HCT116 (cell line): ENCODE measurements at regions not wholly inside any gene's neighbourhood (a gene's known extent, or its start where the extent isn't known, plus 50 kb on each side); places are given as distances from the start of the nearest gene placed in this dataset.

Experiments used
- ATAC-seq: fragments of 200-7000 bp; cut with Tn5 transposase; 2 replicates; pipeline ENCODE4 v1.9.1; 2020; ENCODE audit warnings: mild to moderate bottlenecking, moderate library complexity
- BruUV-seq: library from RNA; stranded (reverse); fragments of 400-500 nt; replicated peaks from 2 replicates; lab custom pipeline; 2021; lab: Mats Ljungman, UMichigan
- CTCF ChIA-PET: fragments of 300-600 bp; sonication (Branson Sonifier 250); formaldehyde crosslinking; loops from one replicate; lab custom pipeline; 2021; ENCODE audit warnings: antibody characterized with exemption; lab: Charles Lee
- POLR2A ChIA-PET: fragments of 300-600, 350-600 bp; sonication (Branson Sonifier 250); formaldehyde crosslinking; loops from one replicate; lab custom pipeline; 2021; ENCODE audit warnings: antibody characterized with exemption; lab: Charles Lee
- RAD21 ChIA-PET, 2 experiments: fragments of 300-600 bp; sonication (Branson Sonifier 250); formaldehyde crosslinking; loops; one replicate each; lab custom pipeline; 2023; ENCODE audit warnings: low total read pairs in 2 of 2; ENCODE audit not compliant: uncharacterized antibody in 2 of 2, unreplicated experiment in 2 of 2, low non-redundant PET in 1 of 2; lab: Charles Lee
- DNase-seq: peaks from one replicate; pipeline ENCODE4 v3.0.0-alpha.2; 2010; ENCODE audit warnings: low read depth, low spot score
- H2AFZ ChIP-seq: fragments of 200-600 bp; shearing (Covaris generic), sonication (generic); 2 replicates; pipeline ENCODE4 v1.6.1; 2017; ENCODE audit warnings: low read depth, mixed run types, mixed read lengths, antibody characterized with exemption, low read length; ENCODE audit not compliant: poor library complexity, severe bottlenecking
- H3K27ac ChIP-seq: 2 replicates; pipeline ENCODE4 v1.5.1; 2012; ENCODE audit warnings: low read depth, low read length
- H3K27me3 ChIP-seq: fragments of 200-600 bp; sonication (generic); 2 replicates; pipeline ENCODE4 v1.6.1; 2016; ENCODE audit warnings: mixed run types, low read length, mixed read lengths; ENCODE audit not compliant: insufficient read depth
- H3K36me3 ChIP-seq, 2 experiments: fragments of 200-500 bp in 1 of 2; fragments of 200-600 bp in 1 of 2; sonication (Bioruptor generic) in 1 of 2; sonication (generic) in 1 of 2; 2 replicates each; pipeline versions ENCODE4 v1.5.1 to v1.6.1; 2014 to 2016; ENCODE audit warnings: low read length in 2 of 2, inconsistent platforms in 1 of 2, mixed read lengths in 1 of 2, mixed run types in 1 of 2; ENCODE audit not compliant: insufficient read depth in 2 of 2, control insufficient read depth in 1 of 2
- H3K4me1 ChIP-seq, 2 experiments: fragments of 200-600 bp in 1 of 2; sonication (generic) in 1 of 2; 2 replicates each; pipeline versions ENCODE4 v1.5.1 to v1.6.1; 2012 to 2017; ENCODE audit warnings: low read length in 2 of 2, inconsistent platforms in 1 of 2, mild to moderate bottlenecking in 1 of 2, mixed read lengths in 1 of 2, mixed run types in 1 of 2, moderate library complexity in 1 of 2; ENCODE audit not compliant: insufficient read depth in 2 of 2, control insufficient read depth in 1 of 2
- H3K4me2 ChIP-seq: fragments of 200-600 bp; sonication (generic); 2 replicates; pipeline ENCODE4 v1.6.1; 2017; ENCODE audit warnings: mixed run types, low read length, mixed read lengths
- H3K4me3 ChIP-seq, 2 experiments: fragments of 200-600 bp in 1 of 2; sonication (generic) in 1 of 2; replicated peaks in 1 of 2; 2 replicates each; pipeline ENCODE4 v1.5.1; 2011 to 2016; ENCODE audit warnings: low read length in 2 of 2, control low read depth in 1 of 2, low read depth in 1 of 2, mild to moderate bottlenecking in 1 of 2, mixed read lengths in 1 of 2, mixed run types in 1 of 2
- H3K79me2 ChIP-seq: fragments of 200-600 bp; sonication (generic); 2 replicates; pipeline ENCODE4 v1.6.1; 2017; ENCODE audit warnings: mild to moderate bottlenecking, mixed run types, low read length, moderate library complexity, mixed read lengths; ENCODE audit not compliant: insufficient read depth
- H3K9ac ChIP-seq: fragments of 200-600 bp; sonication (generic); 2 replicates; pipeline ENCODE4 v1.6.1; 2016; ENCODE audit warnings: low read length, mixed read lengths
- H3K9me2 ChIP-seq: fragments of 200-600 bp; sonication (generic), shearing (Covaris generic); 2 replicates; pipeline ENCODE4 v1.6.1; 2017; ENCODE audit warnings: mixed run types, mild to moderate bottlenecking, moderate library complexity; ENCODE audit not compliant: insufficient read depth
- H3K9me3 ChIP-seq, 2 experiments: fragments of 200-500 bp in 1 of 2; fragments of 200-600 bp in 1 of 2; sonication (Bioruptor generic) in 1 of 2; sonication (generic) in 1 of 2; 2 replicates each; pipeline ENCODE4 v1.6.1; 2014 to 2017; ENCODE audit warnings: low read length in 2 of 2, mixed read lengths in 2 of 2, inconsistent platforms in 1 of 2, low read depth in 1 of 2, mild to moderate bottlenecking in 1 of 2, mixed run types in 1 of 2, moderate library complexity in 1 of 2; ENCODE audit not compliant: control insufficient read depth in 1 of 2, insufficient read depth in 1 of 2
- H4K20me1 ChIP-seq: fragments of 200-600 bp; sonication (generic), shearing (Covaris generic); 2 replicates; pipeline ENCODE4 v1.6.1; 2017; ENCODE audit warnings: mixed run types, mild to moderate bottlenecking, moderate library complexity; ENCODE audit not compliant: insufficient read depth
- CEBPB ChIP-seq: IDR thresholded peaks from 2 replicates; pipeline ENCODE4 v1.6.1; 2012; ENCODE audit warnings: low read depth
- ELF1 ChIP-seq: IDR thresholded peaks from 2 replicates; pipeline ENCODE4 v1.6.1; 2012; ENCODE audit warnings: low read depth, borderline replicate concordance
- FOSL1 ChIP-seq: IDR thresholded peaks from 2 replicates; pipeline ENCODE4 v1.6.1; 2012; ENCODE audit warnings: low read depth
- JUND ChIP-seq: IDR thresholded peaks from 2 replicates; pipeline ENCODE4 v1.6.1; 2012
- MAX ChIP-seq: IDR thresholded peaks from 2 replicates; pipeline ENCODE4 v1.6.1; 2012
- POLR2A ChIP-seq: IDR thresholded peaks from 2 replicates; pipeline ENCODE4 v1.7.0; 2011; ENCODE audit warnings: borderline replicate concordance; ENCODE audit not compliant: insufficient read depth, insufficient read length; ENCODE audit errors: extremely low read depth
- REST ChIP-seq: IDR thresholded peaks from 2 replicates; pipeline ENCODE4 v1.6.1; 2012; ENCODE audit warnings: low read depth
- YY1 ChIP-seq: IDR thresholded peaks from 2 replicates; pipeline ENCODE4 v1.6.1; 2011; ENCODE audit warnings: low read length, low read depth, moderate library complexity, mild to moderate bottlenecking; ENCODE audit not compliant: insufficient replicate concordance; ENCODE audit errors: extremely low read depth
- ZFX ChIP-seq: fragments of 450-650 bp; IDR thresholded peaks from 2 replicates; pipeline ENCODE4 v1.6.1; 2017
- intact Hi-C: fragments of 100-400 bp; cut with micrococcal nuclease; formaldehyde crosslinking; loops from 2 replicates; pipeline ENCODE4 v1.10.0; 2022

GRCh38 chr3:80233576-80233975 is 465.8 kb upstream of the ROBO1 start:
- Histone ChIP-seq H3K27ac (no peak overlapping the region), H3K27me3 (no peaks in the 10 kb centered on the region), H3K4me1 (no peaks in the 10 kb centered on the region), H3K36me3 (no peaks in the 10 kb centered on the region), H3K79me2 (no peaks in the 10 kb centered on the region), H3K4me2 (no peak overlapping the region), H3K9me3 (peaks cover 10 to 20% of the 10 kb centered on the region in 2 experiments; a peak in 2 of 4 replicates), H4K20me1 (no peaks in the 10 kb centered on the region), H3K9ac (no peak overlapping the region), H3K4me3 (no peak overlapping the region), H3K9me2 (no peaks in the 10 kb centered on the region), H2AFZ (no peak overlapping the region)
- ChIA-PET POLR2A (no interaction called here), CTCF (no interaction called here), RAD21 (no interaction called here)
- no peak for TF ChIP-seq CEBPB
- TF ChIP-seq REST: no peak
- no peak for TF ChIP-seq POLR2A
- TF ChIP-seq JUND: no peak
- no peak for TF ChIP-seq MAX
- no peak for TF ChIP-seq FOSL1
- no peak for TF ChIP-seq YY1
- no peak for TF ChIP-seq ELF1
- no peak for TF ChIP-seq ZFX
- ATAC-seq (no peak), DNase-seq (no peak)
- no TSS peak for BruUV-seq
- intact Hi-C loops: no loop called here
